GM12878 (cell line): ENCODE measurements at regions not wholly inside any gene's neighbourhood (a gene's known extent, or its start where the extent isn't known, plus 50 kb on each side); places are given as distances from the start of the nearest gene placed in this dataset.

Experiments
- ESRRA ChIP-seq: IDR thresholded peaks from 2 replicates; pipeline ENCODE4 v1.6.1; 2012; ENCODE audit warnings: mild to moderate bottlenecking, low read length, improper control_type of control experiment
- EZH2 ChIP-seq: IDR thresholded peaks from 2 replicates; pipeline ENCODE4 v1.6.1; 2012; ENCODE audit warnings: low read depth, mild to moderate bottlenecking, control low read depth, inconsistent platforms, low read length, borderline replicate concordance; ENCODE audit not compliant: control insufficient read depth
- FOXM1 ChIP-seq: IDR thresholded peaks from 2 replicates; pipeline ENCODE4 v1.6.1; 2012; ENCODE audit warnings: low read depth, mild to moderate bottlenecking, inconsistent platforms, low read length, moderate library complexity
- POLR2A ChIP-seq: IDR thresholded peaks from 2 replicates; pipeline ENCODE4 v1.6.1; 2011; ENCODE audit warnings: low read depth, mild to moderate bottlenecking, low read length
- POLR2AphosphoS5 ChIP-seq: IDR thresholded peaks from 2 replicates; pipeline ENCODE4 v1.6.1; 2011; ENCODE audit warnings: mild to moderate bottlenecking, low read length, inconsistent platforms
- TF ChIP-seq, protein P1 (sequence below), 3 experiments: IDR thresholded peaks in 2 of 3; conservative IDR thresholded peaks in 1 of 3; 2 replicates each; pipeline ENCODE4 v1.5.1; 2011; ENCODE audit warnings: low read depth in 3 of 3, low read length in 3 of 3, mild to moderate bottlenecking in 3 of 3, control low read depth in 2 of 3, moderate library complexity in 2 of 3, inconsistent platforms in 1 of 3, mixed read lengths in 1 of 3; ENCODE audit not compliant: control insufficient read depth in 2 of 3, insufficient read depth in 1 of 3; ENCODE audit errors: extremely low read depth in 1 of 3
- TF ChIP-seq, protein P2 (sequence below): IDR thresholded peaks from 2 replicates; pipeline ENCODE4 v1.6.1; 2012; ENCODE audit warnings: low read length, inconsistent platforms
- TF ChIP-seq, protein P3 (sequence below): fragments of 450-650 bp; IDR thresholded peaks from 2 replicates; pipeline ENCODE4 v1.6.1; 2016; ENCODE audit warnings: mild to moderate bottlenecking, moderate library complexity, borderline replicate concordance

DNA sequence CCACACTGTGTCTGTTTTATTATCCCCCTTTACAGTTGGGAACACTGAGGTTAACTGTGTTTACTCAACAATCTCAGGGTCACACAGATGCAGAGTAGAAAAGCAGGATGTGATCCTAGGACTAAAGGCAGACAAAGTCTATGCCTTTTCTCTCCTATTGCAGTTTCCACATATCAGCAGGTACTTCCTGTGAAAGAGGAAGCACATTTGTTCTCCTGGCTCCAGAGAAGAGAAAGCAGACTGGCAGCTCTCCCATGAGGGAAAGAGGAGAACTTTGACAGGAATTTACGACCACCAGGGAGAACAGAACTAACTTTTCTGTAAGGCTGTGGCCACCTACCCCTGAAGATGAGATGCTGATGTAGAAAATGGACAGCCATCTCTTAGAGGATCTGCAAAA, 84.2 kb upstream of the TNC start:
- TF ChIP-seq, protein P1, sequence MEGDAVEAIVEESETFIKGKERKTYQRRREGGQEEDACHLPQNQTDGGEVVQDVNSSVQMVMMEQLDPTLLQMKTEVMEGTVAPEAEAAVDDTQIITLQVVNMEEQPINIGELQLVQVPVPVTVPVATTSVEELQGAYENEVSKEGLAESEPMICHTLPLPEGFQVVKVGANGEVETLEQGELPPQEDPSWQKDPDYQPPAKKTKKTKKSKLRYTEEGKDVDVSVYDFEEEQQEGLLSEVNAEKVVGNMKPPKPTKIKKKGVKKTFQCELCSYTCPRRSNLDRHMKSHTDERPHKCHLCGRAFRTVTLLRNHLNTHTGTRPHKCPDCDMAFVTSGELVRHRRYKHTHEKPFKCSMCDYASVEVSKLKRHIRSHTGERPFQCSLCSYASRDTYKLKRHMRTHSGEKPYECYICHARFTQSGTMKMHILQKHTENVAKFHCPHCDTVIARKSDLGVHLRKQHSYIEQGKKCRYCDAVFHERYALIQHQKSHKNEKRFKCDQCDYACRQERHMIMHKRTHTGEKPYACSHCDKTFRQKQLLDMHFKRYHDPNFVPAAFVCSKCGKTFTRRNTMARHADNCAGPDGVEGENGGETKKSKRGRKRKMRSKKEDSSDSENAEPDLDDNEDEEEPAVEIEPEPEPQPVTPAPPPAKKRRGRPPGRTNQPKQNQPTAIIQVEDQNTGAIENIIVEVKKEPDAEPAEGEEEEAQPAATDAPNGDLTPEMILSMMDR (IDR thresholded peaks at IDR 0.05 in 2 of 3, conservative IDR thresholded peaks at IDR 0.05 in 1 of 3; ENCODE audit: control insufficient read depth in 2 of 3, extremely low read depth in 1 of 3, insufficient read depth in 1 of 3, low read depth in 3 of 3, low read length in 3 of 3): no peak
- TF ChIP-seq POLR2A: no peak
- no peak for TF ChIP-seq ESRRA
- no peak for TF ChIP-seq POLR2AphosphoS5
- TF ChIP-seq, protein P2, sequence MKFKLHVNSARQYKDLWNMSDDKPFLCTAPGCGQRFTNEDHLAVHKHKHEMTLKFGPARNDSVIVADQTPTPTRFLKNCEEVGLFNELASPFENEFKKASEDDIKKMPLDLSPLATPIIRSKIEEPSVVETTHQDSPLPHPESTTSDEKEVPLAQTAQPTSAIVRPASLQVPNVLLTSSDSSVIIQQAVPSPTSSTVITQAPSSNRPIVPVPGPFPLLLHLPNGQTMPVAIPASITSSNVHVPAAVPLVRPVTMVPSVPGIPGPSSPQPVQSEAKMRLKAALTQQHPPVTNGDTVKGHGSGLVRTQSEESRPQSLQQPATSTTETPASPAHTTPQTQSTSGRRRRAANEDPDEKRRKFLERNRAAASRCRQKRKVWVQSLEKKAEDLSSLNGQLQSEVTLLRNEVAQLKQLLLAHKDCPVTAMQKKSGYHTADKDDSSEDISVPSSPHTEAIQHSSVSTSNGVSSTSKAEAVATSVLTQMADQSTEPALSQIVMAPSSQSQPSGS: no peak
- no peak for TF ChIP-seq EZH2
- no peak for TF ChIP-seq FOXM1
- TF ChIP-seq, protein P3, sequence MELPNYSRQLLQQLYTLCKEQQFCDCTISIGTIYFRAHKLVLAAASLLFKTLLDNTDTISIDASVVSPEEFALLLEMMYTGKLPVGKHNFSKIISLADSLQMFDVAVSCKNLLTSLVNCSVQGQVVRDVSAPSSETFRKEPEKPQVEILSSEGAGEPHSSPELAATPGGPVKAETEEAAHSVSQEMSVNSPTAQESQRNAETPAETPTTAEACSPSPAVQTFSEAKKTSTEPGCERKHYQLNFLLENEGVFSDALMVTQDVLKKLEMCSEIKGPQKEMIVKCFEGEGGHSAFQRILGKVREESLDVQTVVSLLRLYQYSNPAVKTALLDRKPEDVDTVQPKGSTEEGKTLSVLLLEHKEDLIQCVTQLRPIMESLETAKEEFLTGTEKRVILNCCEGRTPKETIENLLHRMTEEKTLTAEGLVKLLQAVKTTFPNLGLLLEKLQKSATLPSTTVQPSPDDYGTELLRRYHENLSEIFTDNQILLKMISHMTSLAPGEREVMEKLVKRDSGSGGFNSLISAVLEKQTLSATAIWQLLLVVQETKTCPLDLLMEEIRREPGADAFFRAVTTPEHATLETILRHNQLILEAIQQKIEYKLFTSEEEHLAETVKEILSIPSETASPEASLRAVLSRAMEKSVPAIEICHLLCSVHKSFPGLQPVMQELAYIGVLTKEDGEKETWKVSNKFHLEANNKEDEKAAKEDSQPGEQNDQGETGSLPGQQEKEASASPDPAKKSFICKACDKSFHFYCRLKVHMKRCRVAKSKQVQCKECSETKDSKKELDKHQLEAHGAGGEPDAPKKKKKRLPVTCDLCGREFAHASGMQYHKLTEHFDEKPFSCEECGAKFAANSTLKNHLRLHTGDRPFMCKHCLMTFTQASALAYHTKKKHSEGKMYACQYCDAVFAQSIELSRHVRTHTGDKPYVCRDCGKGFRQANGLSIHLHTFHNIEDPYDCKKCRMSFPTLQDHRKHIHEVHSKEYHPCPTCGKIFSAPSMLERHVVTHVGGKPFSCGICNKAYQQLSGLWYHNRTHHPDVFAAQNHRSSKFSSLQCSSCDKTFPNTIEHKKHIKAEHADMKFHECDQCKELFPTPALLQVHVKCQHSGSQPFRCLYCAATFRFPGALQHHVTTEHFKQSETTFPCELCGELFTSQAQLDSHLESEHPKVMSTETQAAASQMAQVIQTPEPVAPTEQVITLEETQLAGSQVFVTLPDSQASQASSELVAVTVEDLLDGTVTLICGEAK: no peak
